Erythroblast (primary cell): ENCODE measurements at regions not wholly inside any gene's neighbourhood (a gene's known extent, or its start where the extent isn't known, plus 50 kb on each side); places are given as distances from the start of the nearest gene placed in this dataset.

Experiments used
- GATA1 ChIP-seq: IDR thresholded peaks from 2 replicates; pipeline ENCODE4 v1.6.1; 2011; ENCODE audit warnings: low read depth, mild to moderate bottlenecking, control low read depth, low read length, moderate library complexity
- POLR2A ChIP-seq: IDR thresholded peaks from 2 replicates; pipeline ENCODE4 v1.6.1; 2011; ENCODE audit warnings: mild to moderate bottlenecking, low read length

- TF ChIP-seq POLR2A, result no peak
- TF ChIP-seq GATA1, result no peak
Observed at GRCh38 chr2:220065581-220065980, 438.2 kb downstream of the SLC4A3 start.
